ENCODE measurements at regions not wholly inside any gene's neighbourhood (a gene's known extent, or its start where the extent isn't known, plus 50 kb on each side); places are given as distances from the start of the nearest gene placed in this dataset.
"Not testable (repeated sequence)": the region's sequence is repeated elsewhere in the genome, so short reads cannot be mapped to it uniquely, and the experiment has no call there.

- DNase-seq: peak; percentile 62 to 67
Observed at GRCh38 chr20:52004715-52005114, 186.9 kb downstream of the ZFP64 start.

GRCh38 chr20:52004018-52004417 is 187.6 kb downstream of the ZFP64 start:
- no peak for DNase-seq

GRCh38 chr20:52003415-52003814 is 188.2 kb downstream of the ZFP64 start:
- no peak for DNase-seq

GRCh38 chr20:52001999-52002666 is 189.4 kb downstream of the ZFP64 start:
- no peak for DNase-seq

- not testable (repeated sequence) for DNase-seq
Observed at GRCh38 chr20:51997281-51997936, 194.2 kb downstream of the ZFP64 start.

DNA sequence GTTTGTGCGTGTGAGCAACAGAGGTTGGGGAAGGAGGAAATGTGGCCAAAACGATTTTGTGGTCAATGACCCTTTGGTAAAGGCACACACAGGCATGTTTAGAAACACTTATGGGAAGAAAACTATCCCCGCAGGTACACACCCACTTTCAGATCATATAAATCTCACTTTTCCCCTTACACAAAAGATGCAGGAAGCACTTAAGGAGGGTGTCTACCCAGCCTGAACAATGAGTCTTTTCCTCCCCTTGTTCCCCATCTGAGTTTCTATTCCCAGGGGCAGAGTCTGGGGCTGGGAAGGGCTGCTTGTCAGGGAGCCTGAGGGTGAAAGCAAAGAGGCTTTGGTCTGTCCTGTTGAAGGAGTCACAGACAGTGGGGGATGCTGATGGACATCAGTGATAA is 193.2 kb upstream of the SALL4 start:
- DNase-seq: no peak

- DNase-seq: no peak
Observed at GRCh38 chr20:51994751-51995417, 192.6 kb upstream of the SALL4 start.

DNA sequence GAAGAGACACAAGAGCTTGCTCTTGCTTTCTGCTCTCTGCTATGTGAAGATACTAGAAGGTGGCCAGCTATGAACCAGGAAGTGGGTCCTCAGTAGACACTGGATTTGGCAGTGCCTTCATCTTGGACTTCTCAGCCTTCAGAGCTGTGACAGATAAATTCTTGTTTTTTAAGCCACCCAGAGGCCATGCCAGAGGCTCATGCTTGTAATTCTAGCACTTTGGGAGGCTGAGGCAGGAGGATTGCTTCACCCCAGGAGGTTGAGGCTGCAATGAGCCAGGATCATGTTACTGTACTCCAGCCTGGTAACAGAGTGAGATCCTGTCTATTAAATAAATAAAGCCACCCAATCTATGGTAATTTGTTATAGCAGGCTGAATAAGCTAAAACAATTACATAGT is 185.5 kb upstream of the SALL4 start:
- no peak for DNase-seq

- no peak for DNase-seq
Observed at GRCh38 chr20:51985013-51985415, 182.7 kb upstream of the SALL4 start.

DNA sequence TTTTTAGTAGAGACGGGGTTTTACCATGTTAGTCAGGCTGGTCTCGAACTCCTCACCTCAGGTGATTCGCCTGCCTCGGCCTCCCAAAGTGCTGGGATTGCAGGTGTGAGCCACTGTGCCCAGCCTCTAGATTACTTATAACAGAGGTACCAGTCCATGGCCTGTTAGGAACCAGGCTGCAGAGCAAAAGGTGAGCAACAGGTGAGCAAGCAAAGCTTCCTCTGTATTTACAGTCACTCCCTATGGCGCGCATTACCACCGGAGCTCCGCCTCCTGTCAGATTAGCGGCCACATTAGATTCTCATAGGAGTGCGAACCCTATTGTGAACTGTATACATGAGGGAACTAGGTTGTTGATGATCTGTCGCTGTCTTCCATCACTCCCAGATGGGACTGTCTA is 178.0 kb upstream of the SALL4 start:
- no peak for DNase-seq

DNA sequence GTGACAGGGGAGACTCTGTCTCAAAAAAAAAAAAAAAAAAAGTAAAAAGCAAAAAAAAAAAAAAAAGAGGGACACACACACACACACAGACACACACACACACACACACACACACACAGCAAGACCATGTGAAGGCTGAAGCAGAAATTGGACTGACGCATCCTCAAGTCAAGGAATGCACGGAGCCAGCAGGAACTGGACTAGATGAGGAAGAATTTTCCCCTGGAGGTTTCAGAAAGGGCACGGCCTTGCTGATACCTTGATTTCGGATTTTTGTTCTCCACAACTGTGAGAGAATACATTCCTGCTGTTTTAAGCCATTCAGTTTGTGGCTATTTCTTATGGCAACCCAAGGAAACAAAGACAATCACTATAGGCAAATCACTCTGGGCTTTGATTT is 176.9 kb upstream of the SALL4 start:
- no peak for DNase-seq

- DNase-seq: no peak
Observed at GRCh38 chr20:51978070-51978501, 175.8 kb upstream of the SALL4 start.

DNA sequence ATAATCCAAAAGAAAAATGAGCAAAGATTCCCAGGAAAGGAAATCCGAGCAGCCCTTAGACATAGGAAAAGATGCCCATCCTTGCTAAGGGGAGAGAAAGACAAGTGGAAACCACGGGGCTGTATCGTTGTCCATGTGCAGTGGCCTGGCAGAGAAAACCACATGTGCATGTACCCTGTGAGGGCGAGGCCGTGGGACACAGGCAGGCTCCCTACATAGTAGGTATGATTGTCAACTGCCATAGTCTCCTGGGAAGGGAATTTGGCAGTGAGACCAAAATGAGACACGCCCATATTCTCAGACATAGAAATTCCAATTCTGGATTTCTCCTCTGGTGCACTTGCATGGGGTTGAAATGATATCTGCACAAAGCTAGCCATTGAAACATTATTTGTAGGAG is 169.7 kb upstream of the SALL4 start:
- no peak for DNase-seq

GRCh38 chr20:51970858-51971257 is 168.5 kb upstream of the SALL4 start:
- DNase-seq: no peak

GRCh38 chr20:51969191-51969590 is 166.9 kb upstream of the SALL4 start:
- DNase-seq: no peak

DNA sequence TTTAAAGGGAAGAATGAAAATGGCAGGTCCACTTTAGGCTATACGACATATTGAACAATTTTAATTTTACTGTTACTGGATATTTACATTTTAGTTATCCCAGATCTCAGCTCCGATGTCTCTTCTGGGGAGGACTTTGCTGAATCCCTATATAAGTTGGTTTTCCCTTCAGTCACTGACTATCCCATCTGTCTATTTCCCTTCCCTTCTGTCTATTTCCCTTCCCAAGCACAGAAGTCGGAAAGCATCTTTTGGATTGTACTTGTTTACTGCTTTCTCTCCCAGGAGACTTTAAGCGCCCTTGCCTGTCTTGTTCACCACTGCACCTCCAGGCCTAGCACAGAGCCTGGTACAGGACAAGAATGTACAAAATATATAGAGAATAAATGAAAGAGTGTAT is 165.8 kb upstream of the SALL4 start:
- no peak for DNase-seq

DNA sequence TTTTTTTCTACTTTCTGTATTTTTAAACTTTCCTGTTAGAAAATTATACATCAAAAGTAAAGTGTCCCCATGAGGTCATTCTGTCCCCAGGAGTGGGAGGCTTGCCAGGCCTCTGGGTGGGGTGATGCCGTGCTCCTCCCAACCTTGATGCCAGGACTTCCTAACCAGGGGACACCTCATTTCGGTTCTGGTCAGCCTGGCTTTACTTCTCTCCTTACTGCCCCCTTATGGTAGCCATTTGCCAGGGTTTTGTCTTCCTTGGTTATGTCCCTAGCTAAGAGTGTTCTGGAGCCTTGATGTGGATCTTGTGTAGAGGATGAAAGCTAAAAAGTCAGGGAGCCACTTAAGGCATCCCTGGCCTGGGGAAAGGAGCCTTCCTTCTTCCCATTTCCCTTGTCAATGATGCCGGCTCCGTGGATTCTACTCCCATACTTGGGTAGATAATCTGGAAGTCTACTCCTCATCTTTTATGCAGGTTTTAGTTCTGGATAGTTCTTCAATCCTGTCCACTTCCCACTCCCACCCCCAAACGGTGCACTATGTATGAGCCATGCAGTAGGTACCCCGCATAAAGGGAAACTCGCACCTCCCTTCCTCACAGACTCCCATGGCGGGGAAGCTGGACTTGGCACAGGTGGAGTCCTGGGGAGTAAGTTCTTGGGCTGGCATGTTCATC is 164.1 kb upstream of the SALL4 start:
- peak; percentile 32 to 49 for DNase-seq

- no peak for DNase-seq
Observed at GRCh38 chr20:51961964-51962761, 159.8 kb upstream of the SALL4 start.

GRCh38 chr20:51960047-51960675 is 157.8 kb upstream of the SALL4 start:
- no peak for DNase-seq

DNA sequence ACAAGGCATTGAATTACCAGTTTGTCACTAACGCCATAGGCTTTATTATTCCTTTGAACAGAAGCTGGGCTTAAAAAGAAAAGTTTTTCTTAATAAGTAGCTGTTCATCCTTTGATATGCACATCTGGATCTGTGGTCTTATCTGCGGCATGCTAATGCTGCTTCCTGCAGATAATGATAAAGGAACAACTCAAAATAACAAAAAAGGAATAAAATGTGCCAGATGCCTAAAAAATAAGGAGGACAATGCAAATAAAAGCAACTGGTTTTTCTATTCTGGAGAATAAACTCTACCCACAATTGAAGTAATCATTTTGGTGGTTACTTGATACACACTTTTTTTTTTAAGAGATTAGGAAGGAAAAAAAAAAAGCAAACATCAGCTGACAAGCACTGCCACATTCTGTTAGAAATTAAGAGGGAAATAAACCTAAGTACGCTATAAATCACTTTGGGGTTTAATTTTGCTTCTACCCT is 156.8 kb upstream of the SALL4 start:
- no peak for DNase-seq

DNA sequence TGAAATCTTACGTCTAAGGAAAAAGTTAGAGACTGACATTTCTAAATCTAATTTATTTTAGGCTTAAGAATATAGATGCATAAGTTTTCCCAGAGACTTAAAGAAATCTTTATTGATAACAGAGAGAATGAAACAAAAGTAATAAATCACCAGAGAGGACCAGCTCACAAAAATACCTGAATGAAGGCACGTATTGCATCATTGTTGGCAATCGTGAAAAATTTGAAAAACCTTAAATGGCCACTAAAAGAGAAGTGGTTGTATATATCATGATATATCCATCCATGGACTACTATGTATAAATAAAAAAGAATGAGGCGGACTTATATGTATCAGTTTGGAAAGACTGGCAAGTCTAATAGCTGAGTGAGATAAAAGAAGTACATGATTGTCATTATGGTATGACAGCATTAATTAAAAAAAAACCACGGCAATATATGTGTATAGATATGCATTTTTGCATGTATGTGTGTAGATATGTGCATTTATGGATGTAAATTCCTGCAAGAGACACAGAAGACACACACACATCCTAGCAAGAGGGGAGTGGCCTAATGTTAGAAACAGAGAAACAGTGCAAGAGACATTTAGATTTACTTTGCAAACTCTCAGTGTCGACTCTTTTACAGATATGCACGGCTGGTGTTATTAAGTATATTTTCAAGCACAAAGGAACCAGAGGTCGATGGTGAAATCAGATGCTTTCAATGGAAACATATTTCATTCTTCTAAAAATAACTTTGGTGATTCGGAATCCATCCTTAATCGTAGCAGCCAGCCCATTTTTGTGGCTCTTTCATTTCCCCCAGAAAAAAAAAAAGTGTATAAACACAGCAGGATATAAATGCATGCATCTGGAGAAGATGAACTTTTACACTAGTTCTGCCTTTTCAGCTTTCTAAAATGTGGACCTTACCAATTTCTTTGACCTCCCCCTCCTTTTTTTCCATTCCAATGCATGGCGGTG is 156.1 kb upstream of the SALL4 start:
- no peak for DNase-seq

Measured in AML-193 (cell line).